GM12874 (cell line): ENCODE measurements at regions not wholly inside any gene's neighbourhood (a gene's known extent, or its start where the extent isn't known, plus 50 kb on each side); places are given as distances from the start of the nearest gene placed in this dataset.

Experiments used
- CTCF ChIP-seq: IDR thresholded peaks from 2 replicates; pipeline ENCODE4 v1.5.1; 2011; ENCODE audit warnings: low read depth, mild to moderate bottlenecking, control low read depth, low read length, moderate library complexity; ENCODE audit not compliant: insufficient read depth

DNA sequence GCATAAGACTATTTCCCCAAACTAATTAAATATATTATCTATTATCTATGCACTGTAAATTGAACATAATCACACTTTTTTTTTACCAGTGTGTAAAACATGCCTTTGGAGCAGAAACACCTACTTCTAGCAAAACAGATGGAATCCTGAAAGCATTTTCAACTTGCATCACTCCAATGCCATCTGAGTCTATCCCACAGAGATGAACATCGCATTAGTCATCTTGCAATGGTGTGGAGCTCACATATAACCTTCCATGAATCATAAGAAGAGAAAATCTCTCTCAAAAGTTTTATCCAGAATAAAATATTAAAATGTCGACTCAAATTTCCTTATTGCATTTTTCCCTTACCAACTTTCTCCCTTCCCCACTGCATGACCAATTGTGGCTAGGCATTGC, 406.7 kb upstream of the ACTRT1 start:
- no peak for TF ChIP-seq CTCF

GRCh38 chrX:128457674-128458073, 405.5 kb upstream of the ACTRT1 start:
- TF ChIP-seq CTCF, result no peak

DNA sequence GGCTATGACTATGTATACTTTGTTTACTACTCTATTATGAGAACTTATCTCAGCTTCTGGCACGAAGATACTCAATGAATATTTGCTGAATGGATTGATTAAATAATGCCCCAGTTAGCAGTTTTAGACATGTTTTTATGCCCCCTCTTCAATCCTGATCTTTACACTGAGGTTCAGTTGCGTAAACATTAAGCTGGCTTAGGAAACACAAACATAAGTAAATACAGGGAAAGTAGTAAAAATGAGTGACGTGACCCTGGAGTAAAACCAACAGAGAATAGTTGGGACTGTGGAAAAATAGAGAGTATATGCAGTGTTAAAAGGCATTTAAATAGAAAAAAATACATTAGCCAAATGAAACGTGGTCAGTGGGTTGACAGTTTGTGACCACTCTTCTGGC, 387.0 kb upstream of the ACTRT1 start:
- TF ChIP-seq CTCF, result no peak

GRCh38 chrX:128438082-128438481, 385.9 kb upstream of the ACTRT1 start:
- no peak for TF ChIP-seq CTCF

GRCh38 chrX:128436397-128437103, 384.3 kb upstream of the ACTRT1 start:
- TF ChIP-seq CTCF, result no peak

- no peak for TF ChIP-seq CTCF
Observed at GRCh38 chrX:128425546-128425945, 373.3 kb upstream of the ACTRT1 start.

DNA sequence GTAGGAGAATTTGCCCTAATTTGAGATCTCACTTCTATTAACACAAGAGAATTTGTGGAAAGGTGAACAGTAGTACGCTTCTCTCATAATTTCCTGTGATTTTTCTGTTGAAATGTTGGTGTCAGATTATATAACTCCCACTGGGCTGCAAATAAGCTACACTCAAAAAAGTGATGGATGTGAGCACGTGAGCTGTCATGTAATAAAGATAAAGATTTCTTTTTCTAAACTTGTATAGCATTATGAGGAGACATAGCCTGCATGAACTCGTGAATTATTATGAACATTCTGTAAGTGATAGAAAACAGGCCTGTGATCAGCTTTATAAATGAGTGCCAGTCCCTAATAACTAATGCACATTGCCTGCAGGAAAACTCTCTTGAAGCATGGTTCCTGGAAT, 356.6 kb upstream of the ACTRT1 start:
- no peak for TF ChIP-seq CTCF
